LNCAP (cell line): ENCODE measurements at regions not wholly inside any gene's neighbourhood (a gene's known extent, or its start where the extent isn't known, plus 50 kb on each side); places are given as distances from the start of the nearest gene placed in this dataset.

ENCODE experiments used
- CTCF ChIP-seq: fragments of 450-650 bp; IDR thresholded peaks from 2 replicates; pipeline ENCODE4 v1.5.1; 2017; ENCODE audit warnings: mild to moderate bottlenecking

- no peak for TF ChIP-seq CTCF
These were observed 882.6 kb downstream of the TRIML1 start for GRCh38 chr4:189021831-189022230.

GRCh38 chr4:189022440-189023035 lies 883.3 kb downstream of the TRIML1 start:
- TF ChIP-seq CTCF, result no peak

GRCh38 chr4:189029976-189030504 lies 890.8 kb downstream of the TRIML1 start:
- TF ChIP-seq CTCF, result no peak

- no peak for TF ChIP-seq CTCF
These were observed 893.5 kb downstream of the TRIML1 start for GRCh38 chr4:189032606-189033338.

GRCh38 chr4:189033801-189034347 lies 894.6 kb downstream of the TRIML1 start:
- TF ChIP-seq CTCF, result no peak

GRCh38 chr4:189035091-189035490 lies 895.9 kb downstream of the TRIML1 start:
- no peak for TF ChIP-seq CTCF

GRCh38 chr4:189035654-189036053 lies 896.4 kb downstream of the TRIML1 start:
- TF ChIP-seq CTCF, result no peak
